ENCODE measurements at regions not wholly inside any gene's neighbourhood (a gene's known extent, or its start where the extent isn't known, plus 50 kb on each side); places are given as distances from the start of the nearest gene placed in this dataset.

DNA sequence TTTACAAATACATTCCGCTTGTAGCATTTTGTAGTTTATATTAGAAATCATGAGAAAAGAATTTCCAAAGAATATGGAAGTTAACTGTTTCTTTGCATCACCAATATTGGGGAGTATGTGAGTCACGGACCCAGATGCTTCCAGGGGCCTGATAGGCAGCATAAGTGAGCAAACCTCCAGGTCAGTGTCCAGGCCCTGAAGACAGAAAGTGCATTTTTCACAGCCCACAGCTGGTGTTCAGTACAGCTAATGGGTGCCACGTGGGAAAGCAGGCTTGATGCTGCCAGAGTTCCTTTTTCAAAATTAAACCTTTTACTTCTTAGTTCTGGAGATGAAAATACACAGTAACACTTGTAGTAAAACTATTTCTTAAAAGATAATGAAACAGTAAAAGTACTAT, 454.4 kb upstream of the ACTBL2 start:
- TF ChIP-seq CTCF (conservative IDR thresholded peaks at IDR 0.05) (no peak), ZFX (IDR thresholded peaks at IDR 0.05) (no peak)
